ENCODE measurements at regions not wholly inside any gene's neighbourhood (a gene's known extent, or its start where the extent isn't known, plus 50 kb on each side); places are given as distances from the start of the nearest gene placed in this dataset.

DNA sequence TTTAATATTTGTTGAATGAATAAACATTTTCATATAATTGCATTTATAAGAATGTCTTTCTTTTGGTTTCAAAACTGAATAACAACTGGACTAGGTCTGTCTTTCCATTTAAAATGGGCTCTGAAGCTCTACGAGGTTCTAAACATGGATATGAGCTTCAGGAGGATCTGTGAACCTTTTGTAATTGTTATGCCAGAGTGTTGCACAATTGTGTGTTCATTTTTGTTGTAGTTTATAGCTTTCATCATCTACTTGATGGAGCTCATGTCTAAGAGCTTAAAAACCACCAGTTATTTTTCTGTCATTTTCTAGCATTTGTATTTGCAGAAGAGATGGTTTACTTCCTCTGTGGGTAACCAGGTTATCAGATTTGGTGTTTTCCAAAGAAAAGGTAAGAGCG is 265.7 kb upstream of the NPY start:
- no peak overlapping the region for H3K4me3 ChIP-seq (ENCODE audit: low read depth, low read length)
- TF ChIP-seq CTCF (IDR thresholded peaks at IDR 0.05; ENCODE audit: low read depth, low read length) = no peak
- no peak for DNase-seq (ENCODE audit: low read depth, low spot score)
- in situ Hi-C loops (cut with HindIII; ENCODE audit: low sequenced_read_pairs) = no loop called here

GRCh38 chr7:24019841-24020240 is 264.1 kb upstream of the NPY start:
- in situ Hi-C loops (cut with HindIII; ENCODE audit: low sequenced_read_pairs) = no loop called here
- TF ChIP-seq CTCF (IDR thresholded peaks at IDR 0.05; ENCODE audit: low read depth, low read length) = no peak
- no peak overlapping the region for H3K4me3 ChIP-seq (ENCODE audit: low read depth, low read length)
- DNase-seq (ENCODE audit: low read depth, low spot score) = no peak

DNA sequence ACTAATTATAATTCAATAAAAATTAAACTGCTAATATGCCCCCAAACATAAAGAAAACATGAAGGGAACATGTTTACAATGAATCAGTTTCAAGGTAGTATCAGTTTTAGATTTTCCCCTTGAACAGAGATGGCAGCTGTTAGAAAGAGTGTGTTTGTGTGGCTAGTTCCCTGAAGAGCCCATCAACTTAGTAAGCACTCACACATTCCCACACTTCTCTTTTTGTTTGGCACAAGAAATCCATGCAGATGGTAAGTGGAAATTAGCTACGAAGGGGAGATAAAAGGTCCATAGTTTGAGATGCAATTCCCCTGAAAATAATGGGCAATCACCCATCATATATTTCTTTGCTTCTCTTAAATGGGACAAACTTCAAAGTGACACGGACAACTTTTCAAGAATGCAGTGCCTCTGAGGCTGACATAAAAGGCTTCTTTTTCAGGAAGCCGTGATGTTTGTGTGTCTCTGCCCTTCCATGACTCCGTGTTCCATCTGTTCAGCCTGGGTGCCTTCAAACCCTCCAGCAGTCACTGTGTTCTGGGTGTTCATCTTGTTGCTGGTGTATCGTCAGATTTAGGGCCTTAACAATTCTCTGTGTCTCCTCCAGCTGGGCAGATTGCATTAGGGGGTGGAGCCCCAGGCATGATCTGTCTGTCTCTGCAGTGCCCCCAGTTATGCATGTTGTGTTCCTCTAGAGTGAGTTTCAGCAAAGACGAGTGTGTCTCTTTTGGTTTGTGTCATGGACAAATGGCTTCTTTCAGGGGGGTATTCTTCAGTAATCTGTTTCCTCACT is 259.5 kb upstream of the NPY start:
- no peak for DNase-seq (ENCODE audit: low read depth, low spot score)
- TF ChIP-seq CTCF (IDR thresholded peaks at IDR 0.05; ENCODE audit: low read depth, low read length) = no peak
- H3K4me3 ChIP-seq (ENCODE audit: low read depth, low read length) = no peak overlapping the region
- in situ Hi-C loops (cut with HindIII; ENCODE audit: low sequenced_read_pairs) = no loop called here

DNA sequence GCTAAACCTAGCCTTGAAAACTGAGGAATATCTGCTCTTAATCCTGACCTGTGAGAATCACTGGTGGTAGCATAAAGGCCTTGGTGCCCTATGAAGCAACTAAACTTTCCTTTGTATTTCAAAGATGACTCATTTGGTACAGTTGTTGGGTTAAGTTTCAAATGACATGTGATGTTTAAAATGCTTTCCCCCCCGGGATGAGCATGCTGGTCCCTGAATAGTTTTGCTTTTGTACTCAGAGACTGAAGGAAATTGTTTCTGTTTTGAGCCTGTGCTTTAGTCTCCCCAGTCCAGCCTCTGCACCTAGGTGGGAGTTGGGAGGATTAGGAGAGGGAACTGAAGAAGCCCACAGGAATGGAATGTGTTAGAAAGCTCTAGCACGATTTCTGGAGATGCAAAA is 258.9 kb upstream of the NPY start:
- no peak overlapping the region for H3K4me3 ChIP-seq (ENCODE audit: low read depth, low read length)
- in situ Hi-C loops (cut with HindIII; ENCODE audit: low sequenced_read_pairs) = no loop called here
- peak; percentile 61 for DNase-seq (ENCODE audit: low read depth, low spot score)
- no peak for TF ChIP-seq CTCF (IDR thresholded peaks at IDR 0.05; ENCODE audit: low read depth, low read length)

GRCh38 chr7:24025765-24026164 is 258.2 kb upstream of the NPY start:
- no peak for TF ChIP-seq CTCF (IDR thresholded peaks at IDR 0.05; ENCODE audit: low read depth, low read length)
- no peak for DNase-seq (ENCODE audit: low read depth, low spot score)
- H3K4me3 ChIP-seq (ENCODE audit: low read depth, low read length) = no peak overlapping the region
- in situ Hi-C loops (cut with HindIII; ENCODE audit: low sequenced_read_pairs) = no loop called here

GRCh38 chr7:24026351-24026750 is 257.6 kb upstream of the NPY start:
- H3K4me3 ChIP-seq (ENCODE audit: low read depth, low read length) = no peak overlapping the region
- TF ChIP-seq CTCF (IDR thresholded peaks at IDR 0.05; ENCODE audit: low read depth, low read length) = no peak
- in situ Hi-C loops (cut with HindIII; ENCODE audit: low sequenced_read_pairs) = no loop called here
- no peak for DNase-seq (ENCODE audit: low read depth, low spot score)
